ENCODE measurements at regions not wholly inside any gene's neighbourhood (a gene's known extent, or its start where the extent isn't known, plus 50 kb on each side); places are given as distances from the start of the nearest gene placed in this dataset.
A peak's percentile ranks its signal among the peaks of the same experiment; 100 is the strongest.
"Not testable (repeated sequence)": the region's sequence is repeated elsewhere in the genome, so short reads cannot be mapped to it uniquely, and the experiment has no call there.

GRCh38 chr1:29632806-29633615, 396.7 kb downstream of the PTPRU start:
- DNase-seq (ENCODE audit: low read depth, low spot score), result peak; percentile 37

DNA sequence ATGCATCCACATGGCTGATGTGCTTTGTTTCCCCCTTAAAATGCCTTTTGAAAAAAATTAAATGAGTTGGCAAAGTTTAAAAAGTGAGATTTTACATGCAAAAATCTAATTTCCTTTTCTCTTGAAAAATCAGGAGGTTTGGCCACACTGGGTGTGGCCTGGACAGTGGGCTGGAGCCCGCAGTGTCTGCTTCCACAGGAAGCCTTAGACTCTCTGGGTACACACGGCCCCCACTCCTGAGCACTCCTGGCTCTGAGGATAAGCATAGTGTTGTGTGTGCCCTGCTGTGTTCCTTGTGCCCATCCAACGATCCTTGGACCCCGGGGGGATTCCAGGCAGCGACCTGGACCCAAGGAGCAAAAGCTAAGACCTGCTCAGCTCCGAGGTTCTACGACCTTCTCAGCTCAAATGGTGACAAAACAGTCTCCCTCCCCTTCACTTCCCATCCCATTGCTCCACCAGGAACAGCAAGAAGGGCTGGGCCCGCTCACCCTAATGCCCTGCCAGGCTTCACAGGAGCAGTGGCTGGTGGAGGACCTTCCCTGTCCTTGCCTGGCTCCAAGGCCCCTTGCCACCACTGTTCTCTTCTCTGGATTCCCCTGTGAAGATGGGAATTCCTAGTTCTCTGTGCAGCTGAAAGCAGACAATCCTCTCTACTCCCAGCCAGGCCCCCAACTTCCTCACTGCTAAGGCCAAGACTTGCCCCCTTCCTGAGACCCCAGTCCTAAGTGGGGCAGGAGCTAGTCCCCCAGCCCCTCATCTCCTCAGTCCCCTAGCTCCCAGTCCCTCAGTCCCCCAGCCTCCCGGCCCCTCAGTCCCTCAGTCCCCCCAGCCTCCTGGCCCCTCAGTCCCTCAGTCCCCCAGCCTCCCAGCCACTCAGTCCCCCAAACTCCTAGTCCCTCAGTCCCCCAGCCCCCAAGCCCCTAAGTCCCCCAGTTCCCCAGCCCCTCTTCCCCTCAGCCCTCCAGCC, 395.8 kb downstream of the PTPRU start:
- DNase-seq (ENCODE audit: low read depth, low spot score), result no peak

DNA sequence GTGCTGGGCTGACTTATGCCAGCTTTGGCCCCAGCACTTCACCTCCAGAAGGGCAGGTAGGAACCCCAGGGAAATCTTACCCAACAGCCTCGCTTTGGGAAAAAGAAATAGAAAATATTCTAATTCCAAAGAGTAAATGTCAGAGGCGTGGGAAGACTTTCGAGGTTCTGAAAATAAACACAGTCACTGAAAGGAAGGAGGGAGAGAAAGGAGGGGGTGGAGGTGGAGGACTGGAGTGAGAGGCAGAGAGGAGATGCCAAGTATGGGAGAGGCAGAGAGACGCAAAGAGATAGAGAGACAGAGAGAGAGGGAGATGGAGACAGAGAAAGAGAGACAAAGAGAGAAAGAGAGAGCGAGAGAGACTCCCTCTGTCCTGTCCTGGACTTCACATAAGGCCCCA, 395.0 kb downstream of the PTPRU start:
- DNase-seq (ENCODE audit: low read depth, low spot score), result peak; percentile 34

DNA sequence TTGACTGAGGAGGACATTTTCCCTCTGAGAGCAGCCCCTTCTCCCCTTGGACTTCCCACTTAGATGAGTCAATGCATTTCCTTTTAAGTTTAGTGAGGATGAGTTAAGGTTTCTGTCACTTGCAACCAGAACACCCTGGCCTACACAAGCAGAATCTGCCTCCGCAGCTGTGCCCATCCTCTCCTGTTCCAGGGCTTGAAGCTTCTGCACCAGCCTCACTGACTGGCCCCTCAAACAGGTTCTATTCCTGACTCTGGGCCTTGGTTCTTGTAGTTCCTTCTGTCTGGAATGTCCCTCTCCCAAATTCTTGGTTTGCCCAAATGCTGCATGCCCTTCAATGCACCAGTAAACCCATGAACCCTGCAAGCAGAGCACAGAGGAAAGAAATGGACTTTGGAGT, 394.4 kb downstream of the PTPRU start:
- no peak for DNase-seq (ENCODE audit: low read depth, low spot score)

- no peak for DNase-seq (ENCODE audit: low read depth, low spot score)
Observed at GRCh38 chr1:29629814-29630516, 393.6 kb downstream of the PTPRU start.

DNA sequence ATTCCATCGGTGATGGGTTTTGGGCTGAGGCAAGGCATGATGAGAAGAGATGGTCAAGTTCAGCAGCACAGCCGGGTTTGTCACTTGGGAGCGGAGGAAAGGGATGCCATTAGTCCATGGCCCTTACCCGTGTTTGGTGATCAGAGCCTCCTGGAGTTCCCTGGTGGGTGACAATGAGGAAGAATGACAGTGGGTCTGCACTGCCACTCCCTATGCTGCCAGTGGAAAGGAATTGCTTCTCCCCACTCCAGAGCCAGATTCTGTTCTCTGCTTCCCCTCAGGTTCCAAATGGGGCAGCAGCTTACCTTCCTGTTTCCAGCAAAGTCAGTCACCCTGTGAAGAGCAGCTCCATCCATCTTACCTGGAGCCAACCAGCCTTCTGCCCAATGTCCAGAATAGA, 393.1 kb downstream of the PTPRU start:
- no peak for DNase-seq (ENCODE audit: low read depth, low spot score)

DNA sequence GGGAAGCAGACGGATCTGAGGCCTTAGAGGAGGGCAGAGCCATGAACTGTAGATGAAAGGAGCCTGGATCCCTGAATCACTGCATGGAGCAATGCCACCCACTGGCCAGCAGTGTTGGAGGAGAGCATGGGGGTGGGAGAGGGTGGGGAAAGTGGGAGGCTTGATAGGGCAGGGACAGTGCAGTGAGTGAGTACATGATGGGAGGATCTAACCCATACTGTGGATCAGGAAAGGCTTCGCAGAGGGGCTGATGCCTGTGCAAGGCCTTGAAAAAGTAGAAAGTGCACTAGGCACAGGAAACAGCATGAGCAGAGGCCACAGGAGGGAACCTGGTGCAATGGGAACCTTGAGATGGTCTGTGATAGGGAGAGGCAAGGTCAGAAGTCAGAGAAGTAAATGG, 391.9 kb downstream of the PTPRU start:
- no peak for DNase-seq (ENCODE audit: low read depth, low spot score)

GRCh38 chr1:29626726-29627125, 390.4 kb downstream of the PTPRU start:
- DNase-seq (ENCODE audit: low read depth, low spot score), result no peak

- no peak for DNase-seq (ENCODE audit: low read depth, low spot score)
Observed at GRCh38 chr1:29626066-29626465, 389.7 kb downstream of the PTPRU start.

DNA sequence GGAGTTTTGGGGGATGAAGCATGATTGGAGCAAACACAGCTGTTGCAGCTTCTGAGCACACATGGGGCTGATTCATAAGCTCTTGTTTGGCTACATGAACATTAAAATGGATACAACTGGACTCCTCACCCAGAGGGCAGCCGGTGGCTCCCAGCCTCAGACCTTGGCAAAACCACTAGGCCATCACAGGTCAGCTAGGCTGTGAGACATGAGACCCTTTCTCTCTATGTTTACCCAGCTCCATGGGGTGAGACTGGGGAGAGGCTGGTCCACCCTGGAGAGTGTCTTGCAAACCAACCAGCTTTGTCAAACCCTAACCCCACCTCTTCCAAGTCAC, 388.7 kb downstream of the PTPRU start:
- no peak for DNase-seq (ENCODE audit: low read depth, low spot score)

DNA sequence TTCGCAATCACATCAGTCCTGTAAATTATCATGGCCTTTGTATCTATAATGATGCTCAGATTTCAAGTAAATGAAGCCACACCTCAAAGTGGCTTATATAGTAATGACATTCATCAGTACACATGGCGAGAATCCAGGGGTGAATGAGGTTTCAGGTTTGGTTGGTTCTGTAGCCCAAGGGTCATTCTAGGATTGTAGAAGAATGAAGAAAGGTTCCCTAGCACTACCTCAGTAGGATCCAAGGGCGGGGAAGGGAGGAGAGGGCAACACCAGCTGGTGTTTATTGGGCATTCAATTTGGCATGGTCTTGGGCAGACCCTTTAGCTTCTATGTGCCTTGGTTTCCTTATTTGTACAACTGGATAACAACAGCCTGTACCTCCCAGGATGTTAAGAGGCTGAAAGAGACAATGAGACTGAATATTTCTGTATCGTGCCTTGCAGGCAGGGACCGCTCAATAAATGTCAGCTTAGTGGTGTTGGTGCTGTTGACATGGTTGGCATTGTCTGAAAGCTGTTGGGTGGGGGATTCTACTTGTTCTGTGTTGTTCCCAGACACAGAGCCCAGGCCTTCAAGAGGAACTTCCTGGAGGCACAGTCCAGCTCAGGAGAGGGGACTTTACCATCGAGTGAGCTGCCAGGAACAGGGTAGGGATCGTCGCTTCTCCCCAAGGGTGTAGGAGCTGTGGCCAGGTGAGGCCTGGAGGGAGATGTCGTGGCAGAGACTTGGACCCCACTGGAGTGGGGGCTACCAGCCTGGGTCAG, 388.2 kb downstream of the PTPRU start:
- no peak for DNase-seq (ENCODE audit: low read depth, low spot score)

- no peak for DNase-seq (ENCODE audit: low read depth, low spot score)
Observed at GRCh38 chr1:29623501-29623900, 387.2 kb downstream of the PTPRU start.

DNA sequence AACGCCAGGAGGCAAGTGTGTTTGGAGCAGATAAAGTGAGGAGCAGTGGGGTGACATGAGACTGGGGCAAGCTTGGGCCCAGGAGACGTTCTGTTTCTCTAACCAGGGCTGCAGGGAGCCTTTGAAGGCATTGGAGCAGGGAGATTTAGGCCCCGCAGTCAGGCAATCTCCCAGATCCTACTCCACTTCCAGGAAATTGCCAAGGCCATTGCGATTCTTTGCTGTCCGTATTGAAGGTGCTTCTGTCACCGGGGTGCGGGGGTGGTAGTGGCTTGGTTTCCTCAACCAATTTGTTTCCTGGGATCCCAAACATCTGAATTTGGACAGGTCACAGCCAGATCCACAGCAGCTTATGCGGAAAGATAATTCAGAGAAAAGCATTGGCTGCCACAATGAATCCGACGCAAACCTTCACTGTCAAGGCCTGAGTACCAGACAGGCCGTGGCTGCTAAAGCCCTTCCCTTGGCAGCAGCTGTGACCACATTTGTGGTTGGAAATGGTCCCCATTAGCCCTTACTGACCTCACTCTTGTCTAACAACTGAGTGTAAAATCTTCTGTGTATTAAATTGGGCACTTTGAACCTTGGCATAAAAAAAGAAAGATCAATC, 385.6 kb downstream of the PTPRU start:
- DNase-seq (ENCODE audit: low read depth, low spot score), result peak; percentile 68

DNA sequence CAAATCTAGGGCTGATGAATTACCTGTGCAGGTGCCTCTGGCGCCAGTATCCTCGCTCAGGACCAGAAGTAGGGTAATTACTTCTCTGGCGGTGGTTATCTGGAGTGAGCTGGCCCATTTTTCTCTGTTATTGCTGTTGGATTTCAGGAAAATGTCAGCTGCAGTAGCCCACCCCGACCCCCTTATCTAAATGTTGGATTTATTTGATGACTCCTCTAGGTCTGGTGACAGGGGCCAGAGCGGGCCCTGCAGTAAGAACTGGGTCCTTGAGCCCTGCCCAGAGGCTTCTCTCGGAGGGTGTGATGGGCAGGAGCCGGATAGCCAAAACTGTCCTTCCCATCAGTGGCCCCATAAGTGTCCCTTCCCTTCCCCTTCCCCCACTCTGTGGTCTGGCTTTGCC, 384.3 kb downstream of the PTPRU start:
- no peak for DNase-seq (ENCODE audit: low read depth, low spot score)

- DNase-seq (ENCODE audit: low read depth, low spot score), result no peak
Observed at GRCh38 chr1:29607236-29607635, 370.9 kb downstream of the PTPRU start.

- DNase-seq (ENCODE audit: low read depth, low spot score), result not testable (repeated sequence)
Observed at GRCh38 chr1:29604796-29605195, 368.5 kb downstream of the PTPRU start.

DNA sequence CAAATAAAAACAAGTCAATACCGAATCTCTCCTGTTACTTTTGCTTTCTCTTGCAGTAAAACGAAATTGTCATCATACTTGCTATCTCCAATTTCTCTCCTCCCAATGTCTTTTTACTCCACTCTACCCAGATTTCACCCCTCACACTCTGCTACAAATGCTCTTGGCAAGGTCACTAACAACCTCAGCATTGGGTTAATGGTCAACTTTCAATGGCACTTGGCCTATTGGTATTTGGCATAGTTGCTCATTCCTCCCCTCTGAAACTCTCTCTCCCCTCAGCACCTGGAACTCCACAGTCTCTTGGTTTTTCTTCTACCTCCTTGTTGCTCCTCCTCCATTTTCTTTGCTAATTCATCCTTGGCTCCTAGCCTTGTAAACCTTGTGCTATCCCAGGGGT, 367.3 kb downstream of the PTPRU start:
- DNase-seq (ENCODE audit: low read depth, low spot score), result no peak

DNA sequence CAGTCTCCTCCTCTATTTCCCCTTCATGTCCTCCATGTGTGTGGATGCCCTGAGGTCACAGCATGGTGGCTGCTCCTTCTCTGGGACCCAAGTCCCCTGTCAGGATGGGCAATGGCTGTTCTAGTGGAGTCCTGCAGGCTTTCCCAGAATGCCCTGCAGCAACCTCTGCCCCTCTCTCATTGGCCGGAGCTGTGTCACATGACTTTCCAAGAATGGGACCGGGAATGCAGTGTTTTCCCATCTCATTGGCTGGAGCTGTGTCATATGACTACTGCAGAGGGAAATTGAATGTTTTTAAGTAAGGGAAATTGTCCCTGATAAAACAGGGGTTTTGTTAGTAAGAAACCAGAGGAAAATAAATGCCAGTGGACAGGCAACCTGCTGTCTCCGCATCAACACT, 365.9 kb downstream of the PTPRU start:
- DNase-seq (ENCODE audit: low read depth, low spot score), result no peak

- DNase-seq (ENCODE audit: low read depth, low spot score), result no peak
Observed at GRCh38 chr1:29601021-29601420, 364.7 kb downstream of the PTPRU start.

DNA sequence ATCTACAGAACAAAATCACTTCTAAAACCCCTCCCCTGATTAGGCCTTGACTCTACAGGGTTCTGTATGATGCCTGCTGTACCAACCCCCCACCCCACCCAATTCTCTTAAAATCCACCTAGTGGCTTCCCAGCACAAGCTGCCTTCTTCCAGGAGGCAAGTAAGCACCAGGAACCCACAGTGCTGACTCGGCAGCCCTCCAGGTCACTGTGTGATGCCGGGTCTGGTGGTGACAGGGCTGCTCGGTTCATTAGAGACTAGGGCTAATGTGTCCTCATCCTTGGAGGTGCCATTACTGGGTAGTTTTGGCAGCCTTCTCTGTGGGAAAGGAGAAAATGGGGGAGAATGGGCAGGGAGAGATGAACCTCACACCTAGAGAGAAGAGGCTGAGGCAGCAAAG, 363.5 kb downstream of the PTPRU start:
- no peak for DNase-seq (ENCODE audit: low read depth, low spot score)

GRCh38 chr1:29599071-29599470, 362.7 kb downstream of the PTPRU start:
- no peak for DNase-seq (ENCODE audit: low read depth, low spot score)

Measured in astrocyte of the hippocampus (primary cell).